ENCODE measurements at regions not wholly inside any gene's neighbourhood (a gene's known extent, or its start where the extent isn't known, plus 50 kb on each side); places are given as distances from the start of the nearest gene placed in this dataset.
A peak's percentile ranks its signal among the peaks of the same experiment; 100 is the strongest.

DNA sequence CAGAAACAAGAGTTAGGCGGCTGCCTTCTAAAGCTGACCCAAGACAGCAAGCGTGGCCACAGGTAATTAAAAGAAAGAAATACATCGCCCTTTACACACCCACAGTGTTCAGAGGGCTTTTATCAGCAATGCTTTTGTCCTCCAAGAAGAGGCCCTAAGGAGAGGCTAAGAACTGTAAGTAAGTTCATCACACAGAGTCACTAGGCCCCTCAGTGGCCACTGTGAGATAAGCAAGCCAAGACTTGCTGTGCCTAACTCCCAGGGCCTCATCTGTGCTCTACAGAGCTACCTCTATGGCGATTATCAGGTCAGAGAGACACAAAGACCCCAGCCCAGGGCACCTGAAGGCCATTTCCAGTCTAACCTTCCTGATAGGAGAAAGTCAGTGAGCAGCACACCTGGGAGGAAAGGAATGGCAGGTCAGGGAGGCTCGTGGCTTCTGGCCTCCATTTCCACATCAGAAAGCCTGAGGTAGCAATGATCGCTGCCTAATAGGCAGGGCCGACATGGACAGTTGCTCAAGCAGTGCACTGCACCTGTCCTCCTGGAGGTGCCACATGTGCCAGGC is 545.2 kb upstream of the CDH11 start:
- peak; percentile 13 for DNase-seq (ENCODE audit: low spot score)

DNA sequence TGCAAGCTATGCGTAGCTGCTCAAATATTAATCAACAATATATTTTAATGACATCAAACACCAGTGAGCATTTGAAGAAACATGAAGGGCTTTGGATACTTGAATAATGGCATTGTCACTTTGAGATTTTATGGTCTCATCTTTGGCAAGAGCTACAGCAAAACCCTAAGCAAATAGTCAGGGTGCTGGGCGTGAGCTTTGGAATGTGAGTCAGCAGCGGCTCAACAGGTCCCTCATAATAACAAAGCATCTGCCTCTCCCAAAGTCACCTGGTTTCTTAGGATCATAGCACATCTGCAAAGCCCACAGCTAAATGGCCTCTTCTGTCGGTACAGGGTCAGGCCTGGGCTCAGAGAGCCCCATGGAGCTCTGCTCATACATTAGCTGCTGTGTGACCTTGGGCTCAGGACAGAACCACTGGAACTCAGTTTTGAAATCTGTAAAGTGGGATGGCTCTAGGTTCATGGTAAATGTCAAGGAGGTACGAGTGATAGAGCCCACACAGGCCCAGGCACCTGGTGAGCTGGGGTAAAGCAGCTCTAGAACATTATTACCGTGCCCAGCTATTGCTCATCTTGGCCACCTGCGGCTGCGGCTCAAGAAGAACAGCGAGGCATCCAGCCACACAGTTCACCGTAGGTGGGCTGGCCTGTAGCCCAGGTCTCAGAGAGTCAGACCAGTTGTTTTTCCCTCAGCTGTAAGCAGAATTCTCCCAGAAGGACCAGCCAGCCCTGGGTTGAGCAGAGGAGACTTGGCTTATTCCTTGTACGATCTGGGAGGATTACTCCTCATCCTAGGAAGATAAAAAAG is 544.5 kb upstream of the CDH11 start:
- DNase-seq (ENCODE audit: low spot score), result peak; percentile 82

DNA sequence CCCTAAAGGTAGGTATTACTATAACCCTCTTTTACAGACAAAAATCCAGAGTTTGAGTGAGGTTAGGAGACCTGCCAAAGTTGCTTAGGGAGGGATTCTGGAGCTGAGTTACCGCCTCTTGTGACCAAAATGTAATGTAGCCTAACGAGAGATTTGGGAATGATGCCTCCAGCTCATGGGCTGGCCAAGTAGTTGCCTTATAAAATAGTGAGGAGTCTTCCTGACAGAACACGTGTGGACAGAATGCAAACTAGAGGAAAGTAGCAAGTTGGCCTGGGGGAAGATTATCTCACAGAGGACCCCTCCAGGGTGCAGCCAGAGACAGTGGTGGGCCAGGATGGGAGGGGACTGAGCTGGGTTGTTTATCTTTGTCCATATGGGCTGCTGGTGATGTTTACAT is 543.7 kb upstream of the CDH11 start:
- DNase-seq (ENCODE audit: low spot score), result no peak

DNA sequence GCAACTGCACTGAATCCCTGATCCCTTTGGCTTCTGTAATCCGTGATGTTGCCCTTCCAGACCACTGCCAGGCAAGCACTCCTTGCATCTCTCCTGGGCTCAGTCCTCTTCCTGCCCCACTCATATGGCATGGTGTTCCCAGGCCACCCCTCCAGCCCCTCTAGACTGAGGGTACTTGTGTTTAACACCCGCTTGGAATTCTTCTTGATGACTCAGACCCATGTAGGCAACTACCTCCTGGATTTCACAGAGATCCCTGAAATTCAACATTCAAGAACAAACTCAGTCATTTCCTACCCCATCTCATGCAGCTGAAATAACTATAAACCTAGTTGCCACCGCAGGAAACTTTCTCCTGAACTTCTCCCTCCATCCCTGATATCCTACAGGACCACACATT is 541.9 kb upstream of the CDH11 start:
- DNase-seq (ENCODE audit: low spot score), result no peak

DNA sequence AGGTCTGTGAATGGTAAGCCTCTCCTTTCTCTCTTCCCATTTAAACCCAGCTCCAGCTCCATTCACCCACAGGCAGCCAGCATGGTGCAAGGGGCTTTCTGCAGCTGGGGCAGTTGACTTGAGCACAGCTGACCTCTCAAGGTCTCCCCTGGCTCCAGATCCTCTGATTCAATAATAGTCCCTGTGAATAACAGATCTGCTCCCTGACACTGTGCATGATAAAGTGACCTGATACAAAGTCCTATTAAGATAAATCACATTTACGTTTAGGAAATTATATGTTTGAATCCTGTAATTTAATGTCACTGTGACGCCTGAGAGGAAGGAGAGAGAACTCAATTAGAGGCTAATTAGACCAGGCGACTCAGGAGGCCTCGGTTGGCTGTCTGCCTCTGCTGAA is 540.4 kb upstream of the CDH11 start:
- no peak for DNase-seq (ENCODE audit: low spot score)

DNA sequence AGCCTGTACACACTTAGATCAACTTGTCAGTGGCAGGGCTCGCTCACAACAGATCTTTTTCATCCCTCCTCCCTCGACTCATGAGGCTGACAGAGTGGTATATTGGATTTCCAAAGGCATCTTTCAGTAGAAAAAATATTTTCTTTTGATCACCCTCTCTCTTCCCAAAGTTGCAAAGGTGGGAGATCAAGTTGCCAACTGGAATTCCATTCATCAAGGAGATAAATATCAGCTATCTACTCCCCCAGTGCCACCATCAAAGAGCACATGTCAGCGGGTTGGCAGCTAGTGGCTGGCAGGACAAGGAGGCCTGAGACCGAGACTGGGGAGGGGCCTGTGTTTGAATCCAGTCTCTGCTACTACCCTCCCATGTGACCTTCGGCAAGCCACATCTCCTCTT is 539.7 kb upstream of the CDH11 start:
- DNase-seq (ENCODE audit: low spot score), result no peak

DNA sequence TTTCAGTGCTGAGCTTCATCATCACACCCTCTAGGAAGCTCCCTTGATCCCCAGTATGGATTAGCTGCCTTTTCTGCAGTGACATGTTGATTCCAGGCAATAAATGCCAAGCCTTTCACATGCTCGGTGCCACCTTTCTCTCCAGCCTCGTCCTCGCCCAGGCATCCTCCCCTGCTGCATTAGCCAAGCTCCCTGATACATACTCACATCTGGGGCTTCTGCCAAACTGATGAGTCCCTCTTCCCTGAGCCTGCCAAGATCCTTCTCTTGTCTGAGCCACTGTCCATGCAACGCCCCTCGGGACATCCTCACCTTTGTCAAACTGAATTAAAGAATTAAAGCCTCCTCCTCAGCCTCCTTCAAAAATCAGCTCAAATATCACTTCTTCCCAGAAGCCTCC is 538.5 kb upstream of the CDH11 start:
- peak; percentile 23 for DNase-seq (ENCODE audit: low spot score)

DNA sequence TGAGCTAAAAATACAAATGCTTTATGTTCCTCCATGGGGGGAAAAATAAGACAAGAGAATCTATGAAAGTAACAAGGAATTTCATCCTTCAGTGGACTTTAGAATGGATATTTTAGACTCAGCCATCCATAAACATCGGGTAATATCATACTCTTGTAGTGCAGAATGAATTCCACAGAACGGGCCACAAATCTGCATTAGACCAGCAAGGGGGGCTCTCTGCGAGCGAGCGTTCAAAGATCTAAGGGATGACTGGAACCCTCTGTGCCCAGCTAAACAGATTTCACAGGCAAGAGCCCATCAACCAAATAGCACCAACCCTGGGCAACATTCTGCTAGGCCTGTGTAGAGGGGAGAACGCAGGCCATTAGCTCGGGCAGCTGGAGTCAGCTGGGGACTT is 537.9 kb upstream of the CDH11 start:
- no peak for DNase-seq (ENCODE audit: low spot score)

DNA sequence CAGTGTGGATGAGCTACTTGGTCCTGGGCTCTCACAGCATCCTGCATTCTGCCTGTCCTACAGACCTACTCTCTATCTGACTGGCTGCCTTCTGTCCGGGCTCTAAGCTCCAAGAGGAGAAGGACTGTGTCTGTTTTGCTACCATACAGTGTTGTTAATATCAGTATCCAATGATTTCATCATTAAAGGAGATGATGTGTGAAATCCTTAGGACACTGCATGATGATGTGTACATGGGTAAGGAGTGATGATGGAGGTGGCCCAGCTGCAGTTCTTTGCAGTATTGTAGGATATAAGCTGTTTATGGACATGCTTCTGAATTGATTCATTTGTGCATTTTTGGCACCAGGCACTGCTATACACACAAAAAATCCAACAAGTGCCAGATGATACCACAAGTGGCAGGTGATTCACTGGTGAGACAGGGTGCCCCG is 536.9 kb upstream of the CDH11 start:
- peak; percentile 39 for DNase-seq (ENCODE audit: low spot score)

DNA sequence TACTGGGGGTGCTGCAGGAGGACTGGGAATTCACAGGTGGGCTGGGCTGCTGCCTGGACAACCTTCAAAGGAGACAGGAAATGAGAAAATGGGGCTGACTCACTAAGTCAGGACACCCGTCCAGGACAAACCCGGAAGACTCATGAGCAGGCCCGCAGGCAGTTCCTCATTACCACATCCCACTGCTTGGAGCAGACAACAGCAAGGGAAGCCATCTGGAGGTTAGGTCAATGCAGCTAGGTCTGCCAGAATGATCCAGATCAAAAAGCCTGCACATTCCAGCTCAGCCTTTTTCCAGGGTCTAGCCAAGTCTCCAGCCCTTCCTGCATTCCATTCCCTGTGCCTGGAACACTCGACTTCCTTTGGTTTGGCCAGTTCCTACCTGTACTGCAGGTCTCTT is 536.5 kb upstream of the CDH11 start:
- peak; percentile 69 for DNase-seq (ENCODE audit: low spot score)

DNA sequence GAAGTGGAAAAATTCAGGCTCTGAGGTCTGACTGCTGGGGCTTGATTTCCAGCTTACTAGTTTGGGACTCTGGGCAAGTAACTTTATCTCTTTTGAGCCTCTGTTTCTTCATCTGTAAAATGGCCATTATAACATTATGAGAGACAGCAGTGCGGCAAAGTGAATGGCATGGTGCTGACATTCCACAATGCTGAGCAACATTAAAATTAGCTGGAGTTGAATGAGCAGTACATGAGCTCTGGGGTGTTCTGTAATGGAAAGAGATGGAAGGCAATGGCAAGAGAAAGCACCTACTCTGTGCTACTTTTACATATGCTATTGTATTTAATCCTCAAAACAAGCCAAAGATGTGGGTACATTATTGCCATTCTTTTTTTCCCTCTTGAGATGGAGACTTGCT is 535.7 kb upstream of the CDH11 start:
- no peak for DNase-seq (ENCODE audit: low spot score)

DNA sequence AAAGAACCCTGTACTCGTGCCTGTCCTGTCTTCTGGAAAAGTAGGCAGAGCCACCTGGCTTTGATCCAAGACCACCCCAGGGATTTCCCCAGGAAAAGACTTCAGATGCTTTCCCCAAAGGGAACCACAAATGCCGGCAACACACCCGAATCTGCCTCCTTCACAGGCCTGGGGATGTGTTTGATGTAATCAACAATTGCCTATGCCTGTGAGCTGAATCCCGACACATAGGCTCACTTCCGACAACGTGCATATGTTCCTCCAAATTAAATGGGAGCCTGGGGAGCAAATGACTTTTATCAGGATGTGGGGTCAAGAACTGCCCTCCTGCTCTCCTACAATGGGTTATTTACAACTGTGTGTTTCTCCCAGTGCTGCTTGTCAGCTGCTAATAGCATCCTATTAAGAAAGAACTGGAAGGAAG is 535.2 kb upstream of the CDH11 start:
- DNase-seq (ENCODE audit: low spot score), result no peak

DNA sequence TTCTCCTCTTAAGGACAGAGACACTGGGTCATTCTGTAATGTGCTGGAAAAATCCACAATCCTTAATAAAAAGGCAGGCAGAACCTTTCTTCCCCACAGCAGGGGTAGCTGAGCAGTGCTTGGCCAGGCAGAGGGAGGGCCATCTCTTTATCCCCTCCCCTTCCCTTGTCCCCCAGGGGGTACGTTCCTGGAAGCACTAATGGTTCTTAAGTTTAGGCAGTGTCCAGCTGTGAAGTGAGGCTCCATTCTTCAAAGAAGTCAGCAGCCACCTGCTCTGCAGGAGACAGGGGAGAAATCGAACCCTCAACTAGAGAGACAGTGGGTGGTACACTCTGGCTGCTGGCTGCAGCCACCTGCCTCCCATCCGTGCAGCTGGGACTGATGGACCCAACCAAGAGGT is 533.9 kb upstream of the CDH11 start:
- no peak for DNase-seq (ENCODE audit: low spot score)

DNA sequence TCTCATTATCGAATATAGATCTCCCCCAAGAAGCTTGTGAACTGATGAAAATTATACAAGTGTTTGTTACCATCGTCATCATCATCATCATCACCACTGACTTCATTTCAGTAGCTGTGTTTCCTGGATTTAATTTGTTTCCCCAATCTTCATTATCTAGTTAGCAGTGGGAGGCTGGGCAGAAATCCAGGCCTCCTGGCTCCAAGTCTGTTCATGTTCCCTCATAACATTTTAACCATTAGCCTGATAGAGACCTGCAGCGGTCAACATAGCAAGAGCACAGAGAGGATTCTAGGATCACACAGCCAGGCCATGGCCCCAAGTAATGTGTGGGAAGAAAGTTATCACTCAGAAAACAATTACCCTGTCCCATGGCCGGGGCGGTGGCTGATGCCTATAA is 526.2 kb upstream of the CDH11 start:
- DNase-seq (ENCODE audit: low spot score), result no peak

DNA sequence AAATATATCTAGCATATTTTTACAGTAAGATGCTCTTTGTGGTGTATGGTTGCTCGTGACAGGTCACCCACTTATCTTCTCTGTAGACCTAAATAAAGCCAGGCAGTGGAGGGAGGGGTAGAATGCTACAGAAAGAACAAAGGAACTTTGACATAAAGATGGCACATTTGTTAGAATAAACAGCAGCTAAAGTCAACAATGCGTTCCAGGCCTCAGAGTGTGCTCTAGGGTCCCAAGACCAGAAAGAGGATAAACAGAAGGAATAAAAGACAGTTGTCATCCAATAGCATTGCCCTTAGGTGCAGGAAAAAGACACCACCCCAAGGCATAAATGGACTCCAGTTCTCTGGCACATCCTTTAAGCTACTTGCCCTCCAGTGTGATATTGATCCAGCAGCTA is 523.0 kb upstream of the CDH11 start:
- no peak for DNase-seq (ENCODE audit: low spot score)

DNA sequence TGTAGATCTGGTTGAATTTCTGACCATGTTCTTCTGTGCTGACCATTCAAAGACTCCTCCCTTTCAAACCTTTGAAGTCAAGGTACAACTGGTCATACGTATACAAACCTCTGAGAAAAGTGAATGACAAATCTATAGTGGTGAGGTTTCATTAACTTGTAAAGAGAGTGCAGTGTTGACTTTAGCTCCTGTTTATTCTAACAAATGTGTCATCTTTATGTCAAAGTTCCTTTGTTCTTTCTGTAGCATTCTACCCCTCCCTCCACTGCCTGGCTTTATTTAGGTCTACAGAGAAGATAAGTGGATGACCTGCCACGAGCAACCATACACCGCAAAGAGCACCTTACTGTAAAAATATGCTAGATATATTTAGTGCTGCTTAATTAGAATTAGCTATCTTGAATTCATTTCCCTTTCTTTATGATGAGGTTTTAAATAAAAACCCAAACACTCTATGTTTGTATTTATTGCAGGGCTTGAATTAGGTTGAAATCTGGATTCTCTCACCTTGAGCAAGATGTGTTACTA is 520.0 kb upstream of the CDH11 start:
- DNase-seq (ENCODE audit: low spot score), result no peak

DNA sequence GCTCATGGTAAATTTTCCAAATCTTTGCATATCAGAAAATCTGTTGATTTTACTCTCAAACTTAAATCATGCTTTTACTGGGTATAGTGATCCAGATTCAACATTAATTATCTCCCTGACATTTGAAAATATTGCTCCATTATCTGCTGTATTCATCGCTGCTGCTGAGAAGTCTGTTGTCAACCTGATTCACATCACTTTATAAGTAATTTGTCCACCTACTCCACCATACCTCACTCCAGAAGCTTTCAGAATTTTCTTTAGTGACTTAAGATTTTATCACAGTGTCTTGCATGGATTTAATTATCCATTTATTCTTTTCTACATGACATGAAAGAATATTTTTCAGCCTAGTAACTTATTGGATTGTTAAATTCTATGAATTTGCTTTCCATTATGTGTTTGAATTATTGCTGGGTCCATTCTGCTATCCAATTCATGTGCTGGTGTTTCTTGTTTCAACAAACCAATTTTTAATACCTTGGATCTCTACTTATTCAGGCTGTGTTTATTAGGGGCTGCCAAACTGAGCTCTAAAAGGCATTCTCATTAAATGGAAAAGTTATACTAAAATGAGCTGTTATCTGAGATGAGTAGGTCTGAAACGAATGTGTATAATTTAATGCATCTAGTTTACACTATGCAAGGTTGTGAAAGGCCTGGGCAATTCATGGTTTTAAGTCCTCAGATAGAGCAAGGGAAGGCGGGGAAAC is 519.3 kb upstream of the CDH11 start:
- DNase-seq (ENCODE audit: low spot score), result no peak

DNA sequence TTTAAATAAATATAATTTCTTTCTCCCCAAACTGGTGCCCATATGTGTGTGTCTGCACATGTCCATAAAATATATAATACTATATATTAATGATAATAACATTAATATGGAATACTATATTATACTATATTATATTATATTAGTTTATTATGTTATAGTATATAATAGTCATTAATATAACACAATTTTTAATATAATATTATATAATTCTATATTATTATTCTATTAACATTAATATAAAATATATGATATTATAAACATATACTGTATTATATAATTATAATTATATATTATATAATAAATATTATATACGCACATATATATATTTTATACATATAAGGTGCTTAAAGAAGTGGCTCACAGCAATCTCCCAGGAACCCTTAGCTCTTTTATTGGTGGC is 513.0 kb upstream of the CDH11 start:
- no peak for DNase-seq (ENCODE audit: low spot score)

DNA sequence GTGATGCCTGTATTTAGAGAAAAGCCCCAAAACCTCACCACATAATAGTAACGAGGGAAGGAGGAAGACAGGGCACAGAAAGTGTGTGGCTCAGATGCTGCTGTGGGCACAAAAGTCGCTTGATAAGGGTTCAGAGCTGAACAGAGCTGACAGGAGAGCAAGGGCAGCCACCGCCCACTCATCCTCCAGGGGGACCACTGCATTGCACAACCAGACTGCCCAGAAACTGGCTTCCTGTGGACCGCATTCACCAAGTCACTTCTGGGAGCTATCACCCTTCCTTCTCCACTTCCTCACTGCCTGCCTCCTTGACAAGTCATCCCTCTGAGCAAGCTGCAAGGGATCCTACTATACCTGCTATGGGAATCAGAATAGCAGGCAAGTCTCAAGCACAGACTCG is 512.4 kb upstream of the CDH11 start:
- DNase-seq (ENCODE audit: low spot score), result no peak

DNA sequence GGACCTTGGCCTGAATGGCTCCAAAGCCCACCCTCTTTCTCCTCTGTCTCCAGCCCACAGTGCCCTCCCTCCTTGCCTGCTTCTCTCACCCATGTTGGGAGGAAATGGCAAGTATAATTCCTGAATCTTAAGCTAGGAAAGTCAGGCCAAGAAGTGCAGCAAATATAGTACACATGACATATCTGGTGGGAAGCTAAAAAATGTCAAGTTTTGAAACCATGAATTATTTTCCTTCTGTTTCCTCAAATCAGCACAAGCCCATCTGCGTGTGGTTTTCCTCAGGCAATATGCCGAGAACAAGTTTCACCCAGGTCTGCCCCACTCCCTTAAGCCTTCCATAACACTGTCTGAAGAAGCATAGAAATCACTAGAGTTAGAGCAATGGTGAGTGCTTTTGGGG is 502.8 kb upstream of the CDH11 start:
- DNase-seq (ENCODE audit: low spot score), result no peak

DNA sequence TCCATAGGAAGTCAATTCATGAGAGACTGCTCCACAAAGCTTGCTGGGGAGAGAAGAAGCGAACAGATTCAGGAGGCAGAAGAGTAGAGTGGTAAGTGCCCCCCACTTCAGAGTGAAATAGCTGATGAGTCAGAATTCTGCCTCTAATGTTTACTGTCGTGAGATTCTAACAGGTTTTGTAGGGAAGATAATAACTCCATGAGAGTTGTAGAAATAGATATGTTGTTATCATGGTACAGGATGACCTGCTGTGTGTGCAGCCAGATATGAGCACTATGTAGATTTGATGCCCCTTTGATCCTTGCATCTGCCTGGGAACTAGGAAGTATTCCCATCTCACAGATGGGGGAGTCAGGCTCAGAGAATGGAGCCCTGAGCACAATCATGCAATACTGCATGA is 502.4 kb upstream of the CDH11 start:
- DNase-seq (ENCODE audit: low spot score), result no peak

DNA sequence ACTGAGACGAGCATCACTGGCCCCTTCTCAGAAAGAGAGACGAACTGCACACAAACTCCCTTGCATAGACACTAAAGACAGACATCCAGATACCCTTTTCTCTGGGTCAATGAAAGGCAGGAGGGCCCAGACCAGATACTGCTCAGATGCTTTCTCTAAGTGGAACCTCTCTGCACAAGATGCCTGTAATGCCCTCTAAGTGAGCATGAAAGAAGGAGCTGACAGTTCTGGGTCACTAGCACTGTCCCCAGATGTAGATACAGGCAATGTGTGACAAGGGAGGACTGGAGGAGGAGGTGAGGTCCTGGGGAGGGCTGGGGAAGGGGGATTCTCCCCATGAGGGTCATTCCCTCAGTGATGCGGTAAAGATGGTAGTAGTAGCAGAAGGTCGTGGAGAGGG is 501.0 kb upstream of the CDH11 start:
- DNase-seq (ENCODE audit: low spot score), result no peak

DNA sequence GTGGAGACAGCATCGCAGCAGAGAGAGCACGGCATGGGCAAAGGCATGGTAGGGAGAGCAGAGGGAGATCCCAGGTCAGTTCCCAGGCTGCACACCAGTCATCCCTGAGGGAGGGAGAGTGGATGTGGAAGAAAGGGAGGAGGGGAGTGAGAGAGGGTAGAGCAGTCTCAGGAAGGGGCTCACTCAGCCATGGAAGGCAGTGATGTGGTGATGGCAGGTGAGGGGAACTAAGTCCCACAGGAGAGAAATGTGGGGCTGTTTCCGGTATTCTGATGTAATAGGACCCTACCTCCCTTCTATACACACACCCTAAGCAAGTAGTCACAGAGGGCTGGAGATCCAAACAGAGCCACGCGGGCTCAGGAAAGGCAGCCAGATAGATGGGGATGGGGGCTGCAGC is 500.3 kb upstream of the CDH11 start:
- no peak for DNase-seq (ENCODE audit: low spot score)

Measured in LoVo (cell line).